PFSK-1 (cell line): ENCODE measurements at regions not wholly inside any gene's neighbourhood (a gene's known extent, or its start where the extent isn't known, plus 50 kb on each side); places are given as distances from the start of the nearest gene placed in this dataset.

Experiments
- FOXP2 ChIP-seq: optimal IDR thresholded peaks from 2 replicates; pipeline ENCODE3; 2011; ENCODE audit warnings: borderline replicate concordance, control low read depth, inconsistent platforms; ENCODE audit not compliant: insufficient read depth; ENCODE audit errors: extremely low read length, extremely low read depth
- POLR2AphosphoS5 ChIP-seq: IDR thresholded peaks from 2 replicates; pipeline ENCODE4 v1.6.1; 2012; ENCODE audit warnings: low read depth, mild to moderate bottlenecking, control low read depth, low read length, moderate library complexity
- REST ChIP-seq, 2 experiments: IDR thresholded peaks; 2 replicates each; pipeline versions ENCODE4 v1.6.1 to v1.8.0; 2011 to 2012; ENCODE audit warnings: low read depth in 2 of 2, low read length in 2 of 2, control low read depth in 1 of 2, inconsistent platforms in 1 of 2, mild to moderate bottlenecking in 1 of 2, moderate library complexity in 1 of 2; ENCODE audit not compliant: insufficient read depth in 1 of 2
- SIN3A ChIP-seq: IDR thresholded peaks from 2 replicates; pipeline ENCODE4 v1.6.1; 2012; ENCODE audit warnings: mild to moderate bottlenecking, low read length, moderate library complexity, borderline replicate concordance; ENCODE audit not compliant: insufficient read depth
- TAF1 ChIP-seq: IDR thresholded peaks from 2 replicates; pipeline ENCODE4 v1.6.1; 2012; ENCODE audit warnings: low read length, control low read depth, borderline replicate concordance; ENCODE audit not compliant: insufficient read depth

GRCh38 chr16:48441106-48441505, 55.9 kb upstream of the SIAH1 start:
- no peak for TF ChIP-seq POLR2AphosphoS5
- TF ChIP-seq TAF1, result no peak
- TF ChIP-seq REST (IDR thresholded peaks at IDR 0.05; ENCODE audit: insufficient read depth in 1 of 2, low read depth in 2 of 2, low read length in 2 of 2), result no peak
- TF ChIP-seq FOXP2, result no peak
- no peak for TF ChIP-seq SIN3A
